Right cardiac atrium (tissue), 5 donors: ENCODE measurements at regions not wholly inside any gene's neighbourhood (a gene's known extent, or its start where the extent isn't known, plus 50 kb on each side); places are given as distances from the start of the nearest gene placed in this dataset.

Source experiments
- ATAC-seq, 2 donors: fragments of 200-7000 bp; cut with Tn5 transposase; one replicate each; pipeline versions ENCODE4 v1.8.0 to v1.9.1; 2020; ENCODE audit warnings: moderate library complexity in 2 of 2, mild to moderate bottlenecking in 1 of 2
- DNase-seq, 3 donors: peaks; one replicate each; pipeline ENCODE4 v3.0.0-alpha.2; 2020
- H3K27ac ChIP-seq: one replicate; pipeline ENCODE4 v1.5.1; 2013; ENCODE audit warnings: mild to moderate bottlenecking, low read length, control low read depth, moderate library complexity
- H3K27me3 ChIP-seq: one replicate; pipeline ENCODE4 v1.6.1; 2013; ENCODE audit not compliant: control insufficient read depth, insufficient read depth
- H3K4me1 ChIP-seq: one replicate; pipeline ENCODE4 v1.6.1; 2013; ENCODE audit warnings: low read length; ENCODE audit not compliant: control insufficient read depth, insufficient read depth
- H3K4me3 ChIP-seq: one replicate; pipeline ENCODE4 v1.5.1; 2013; ENCODE audit warnings: low read length, control low read depth
- H3K9me3 ChIP-seq: one replicate; pipeline ENCODE4 v1.6.1; 2013; ENCODE audit warnings: low read length; ENCODE audit not compliant: control insufficient read depth
- WGBS: extraction: QIAGEN DNeasy Blood & Tissue Kit; methylation state at CpG from one replicate; pipeline ENCODE4 v1.1.7; 2013; 5-methylcytosine and 5-hydroxymethylcytosine counted together
- intact Hi-C, 4 donors: fragments of 100-400 bp; cut with DNase I; formaldehyde crosslinking; loops; one replicate each; pipeline versions ENCODE4 v1.11.0 to v1.14.0; 2022 to 2023
- donor health status: healthy with polysubstance abuse.
- donor health status: DM: no; HTN: yes; CAD: no.
- donor health status: DM: no; HTN: no; CAD: no.
- donor health status: DM: no; HTN: yes; CAD: no; lungs with severe emphysema.
- donor health status: DM: yes; HTN: yes; CAD: no.

GRCh38 chr7:69018200-69018599 lies 580.1 kb upstream of the AUTS2 start:
- no peaks in the 10 kb centered on the region for H3K9me3 ChIP-seq
- no peak overlapping the region for H3K27ac ChIP-seq
- WGBS: 52% methylated on average over 3 of the region's 3 CpGs
- no peak for DNase-seq
- intact Hi-C loops: no loop called here
- H3K4me3 ChIP-seq: no peak overlapping the region
- no peaks in the 10 kb centered on the region for H3K4me1 ChIP-seq
- ATAC-seq: no peak
- H3K27me3 ChIP-seq: no peaks in the 10 kb centered on the region

GRCh38 chr7:69019437-69019836 lies 578.8 kb upstream of the AUTS2 start:
- intact Hi-C loops: no loop called here
- no peaks in the 10 kb centered on the region for H3K9me3 ChIP-seq
- no peak overlapping the region for H3K27ac ChIP-seq
- no peaks in the 10 kb centered on the region for H3K4me1 ChIP-seq
- no peak for DNase-seq
- H3K27me3 ChIP-seq: no peaks in the 10 kb centered on the region
- 59% methylated on average over 3 of the region's 3 CpGs for WGBS
- H3K4me3 ChIP-seq: no peak overlapping the region
- ATAC-seq: no peak

GRCh38 chr7:69020536-69020935 lies 577.7 kb upstream of the AUTS2 start:
- no peaks in the 10 kb centered on the region for H3K9me3 ChIP-seq
- H3K4me1 ChIP-seq: no peaks in the 10 kb centered on the region
- H3K4me3 ChIP-seq: no peak overlapping the region
- H3K27me3 ChIP-seq: no peaks in the 10 kb centered on the region
- DNase-seq (no peak), ATAC-seq (no peak)
- H3K27ac ChIP-seq: no peak overlapping the region
- intact Hi-C loops: no loop called here
- 86% methylated on average over 3 of the region's 3 CpGs for WGBS

GRCh38 chr7:69025249-69025648 lies 573.0 kb upstream of the AUTS2 start:
- Histone ChIP-seq H3K9me3 (no peaks in the 10 kb centered on the region), H3K4me1 (no peaks in the 10 kb centered on the region), H3K4me3 (no peak overlapping the region), H3K27me3 (no peaks in the 10 kb centered on the region), H3K27ac (no peak overlapping the region)
- intact Hi-C loops: no loop called here
- ATAC-seq: no peak
- no peak for DNase-seq
- WGBS: 64% methylated on average over 5 of the region's 5 CpGs

- DNase-seq (no peak), ATAC-seq (no peak)
- intact Hi-C loops: no loop called here
- Histone ChIP-seq H3K27ac (no peak overlapping the region), H3K4me1 (no peaks in the 10 kb centered on the region), H3K4me3 (no peak overlapping the region), H3K9me3 (no peaks in the 10 kb centered on the region), H3K27me3 (no peaks in the 10 kb centered on the region)
- WGBS: 89% methylated on average over 4 of the region's 4 CpGs
Measured at GRCh38 chr7:69032848-69033247, 565.4 kb upstream of the AUTS2 start.

GRCh38 chr7:69035826-69036225 lies 562.4 kb upstream of the AUTS2 start:
- no peaks in the 10 kb centered on the region for H3K27me3 ChIP-seq
- ATAC-seq (no peak), DNase-seq (no peak)
- no peaks in the 10 kb centered on the region for H3K9me3 ChIP-seq
- H3K27ac ChIP-seq: no peak overlapping the region
- H3K4me1 ChIP-seq: no peaks in the 10 kb centered on the region
- no peak overlapping the region for H3K4me3 ChIP-seq
- 83% methylated on average over 7 of the region's 7 CpGs for WGBS
- intact Hi-C loops: no loop called here

GRCh38 chr7:69036301-69036700 lies 562.0 kb upstream of the AUTS2 start:
- intact Hi-C loops: no loop called here
- DNase-seq: no peak
- Histone ChIP-seq H3K27ac (no peak overlapping the region), H3K27me3 (no peaks in the 10 kb centered on the region), H3K9me3 (no peaks in the 10 kb centered on the region), H3K4me1 (no peaks in the 10 kb centered on the region), H3K4me3 (no peak overlapping the region)
- ATAC-seq: no peak
- 82% methylated on average over 7 of the region's 7 CpGs for WGBS

- H3K4me1 ChIP-seq: no peaks in the 10 kb centered on the region
- 95% methylated on average over 1 of the region's 1 CpG for WGBS
- H3K27ac ChIP-seq: no peak overlapping the region
- intact Hi-C loops: no loop called here
- ATAC-seq: no peak
- no peak overlapping the region for H3K4me3 ChIP-seq
- no peak for DNase-seq
- H3K27me3 ChIP-seq: no peaks in the 10 kb centered on the region
- H3K9me3 ChIP-seq: peaks cover 2% of the 10 kb centered on the region
Measured at GRCh38 chr7:69038915-69039314, 559.4 kb upstream of the AUTS2 start.

- WGBS: 93% methylated on average over 2 of the region's 2 CpGs
- Histone ChIP-seq H3K4me1 (no peaks in the 10 kb centered on the region), H3K4me3 (no peak overlapping the region), H3K27me3 (no peaks in the 10 kb centered on the region), H3K9me3 (peaks cover 2% of the 10 kb centered on the region), H3K27ac (no peak overlapping the region)
- intact Hi-C loops: no loop called here
- ATAC-seq: no peak
- no peak for DNase-seq
Measured at GRCh38 chr7:69042138-69042537, 556.1 kb upstream of the AUTS2 start.

- Histone ChIP-seq H3K4me3 (no peak overlapping the region), H3K4me1 (no peaks in the 10 kb centered on the region), H3K9me3 (no peaks in the 10 kb centered on the region), H3K27me3 (no peaks in the 10 kb centered on the region), H3K27ac (no peak overlapping the region)
- intact Hi-C loops: no loop called here
- ATAC-seq: no peak
- 40% methylated on average over 6 of the region's 6 CpGs for WGBS
- DNase-seq: no peak
Measured at GRCh38 chr7:69047151-69047754, 551.0 kb upstream of the AUTS2 start.

- WGBS: 68% methylated on average over 5 of the region's 5 CpGs
- ATAC-seq (no peak), DNase-seq (no peak)
- Histone ChIP-seq H3K4me3 (no peak overlapping the region), H3K27me3 (no peaks in the 10 kb centered on the region), H3K9me3 (no peaks in the 10 kb centered on the region), H3K4me1 (no peaks in the 10 kb centered on the region), H3K27ac (no peak overlapping the region)
- intact Hi-C loops: no loop called here
Measured at GRCh38 chr7:69049326-69049725, 548.9 kb upstream of the AUTS2 start.

- H3K9me3 ChIP-seq: peaks cover 3% of the 10 kb centered on the region
- no peak overlapping the region for H3K27ac ChIP-seq
- no peaks in the 10 kb centered on the region for H3K27me3 ChIP-seq
- H3K4me3 ChIP-seq: no peak overlapping the region
- no peak for DNase-seq
- no peaks in the 10 kb centered on the region for H3K4me1 ChIP-seq
- ATAC-seq: no peak
- intact Hi-C loops: no loop called here
- WGBS: 89% methylated on average over 4 of the region's 4 CpGs
Measured at GRCh38 chr7:69052447-69052846, 545.8 kb upstream of the AUTS2 start.
